HG02885 (cell line): ENCODE measurements at regions not wholly inside any gene's neighbourhood (a gene's known extent, or its start where the extent isn't known, plus 50 kb on each side); places are given as distances from the start of the nearest gene placed in this dataset.
"Not testable (repeated sequence)": the region's sequence is repeated elsewhere in the genome, so short reads cannot be mapped to it uniquely, and the experiment has no call there.

Source experiments
- ATAC-seq: cut with Tn5 transposase; IDR thresholded peaks from one replicate; pipeline ENCODE4 v1.9.1; 2021; ENCODE audit warnings: mild to moderate bottlenecking; ENCODE audit not compliant: unreplicated experiment, poor library complexity

- ATAC-seq = not testable (repeated sequence)
These were observed 297.6 kb downstream of the BCL2L11 start for GRCh38 chr2:111418091-111418875.

GRCh38 chr2:111420074-111420473, 299.4 kb downstream of the BCL2L11 start:
- ATAC-seq = not testable (repeated sequence)

DNA sequence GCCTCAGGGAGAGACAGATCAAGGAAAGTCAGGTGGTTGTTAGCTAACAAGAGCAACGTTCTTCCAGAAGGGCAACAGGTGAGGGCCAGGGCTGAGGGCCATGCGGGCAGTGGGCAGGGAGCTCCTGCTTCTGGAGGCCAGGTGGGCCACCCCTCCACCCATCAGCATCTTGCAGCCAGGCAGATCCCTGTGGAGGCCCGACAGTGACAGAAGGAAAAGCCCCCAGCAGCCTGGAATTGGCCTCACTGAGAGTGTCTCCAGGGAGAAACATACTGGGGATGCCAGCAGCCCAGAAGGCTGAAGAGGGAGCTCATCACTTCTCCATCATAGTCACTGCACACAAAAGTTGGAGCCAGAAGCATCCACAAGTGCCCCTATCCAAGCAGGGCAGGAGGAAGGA, 300.1 kb downstream of the BCL2L11 start:
- ATAC-seq = not testable (repeated sequence)

DNA sequence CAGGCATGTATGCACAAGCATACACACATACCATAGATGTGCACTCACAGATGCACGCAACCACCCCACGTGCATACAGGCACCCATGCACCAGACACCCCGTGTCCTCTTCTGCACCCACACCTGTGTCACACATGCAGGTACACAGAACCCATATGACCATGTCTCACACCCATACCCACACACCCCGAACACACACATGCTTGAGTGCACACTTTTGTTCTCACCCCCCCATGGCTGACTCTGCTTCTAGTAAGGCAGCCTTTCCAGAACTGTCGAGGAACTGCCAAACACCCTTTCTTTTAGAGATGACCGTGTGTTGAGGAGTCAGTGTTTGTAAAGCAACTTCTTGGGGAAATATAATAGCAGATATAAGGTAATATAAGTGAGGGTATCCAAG, 301.2 kb downstream of the BCL2L11 start:
- not testable (repeated sequence) for ATAC-seq

- ATAC-seq = not testable (repeated sequence)
These were observed 301.8 kb downstream of the BCL2L11 start for GRCh38 chr2:111422562-111422961.

DNA sequence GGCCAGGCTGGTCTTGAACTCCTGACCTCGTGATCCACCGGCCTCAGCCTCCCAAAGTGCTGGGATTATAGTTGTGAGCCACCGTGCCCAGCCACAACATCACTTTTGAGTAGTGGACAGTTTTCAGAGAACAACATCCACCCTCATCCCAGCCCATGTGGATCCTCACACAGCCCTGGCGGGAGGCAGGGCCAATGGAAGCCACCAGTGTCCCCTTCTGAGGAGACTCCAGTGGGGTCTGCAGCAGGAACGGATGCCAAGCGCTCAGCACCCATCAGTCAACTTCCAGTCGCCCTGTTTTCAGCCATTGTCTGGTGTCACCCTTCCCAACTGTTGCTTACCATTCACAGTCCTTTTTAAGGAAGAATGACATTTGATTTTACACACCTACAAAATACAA, 302.5 kb downstream of the BCL2L11 start:
- not testable (repeated sequence) for ATAC-seq

DNA sequence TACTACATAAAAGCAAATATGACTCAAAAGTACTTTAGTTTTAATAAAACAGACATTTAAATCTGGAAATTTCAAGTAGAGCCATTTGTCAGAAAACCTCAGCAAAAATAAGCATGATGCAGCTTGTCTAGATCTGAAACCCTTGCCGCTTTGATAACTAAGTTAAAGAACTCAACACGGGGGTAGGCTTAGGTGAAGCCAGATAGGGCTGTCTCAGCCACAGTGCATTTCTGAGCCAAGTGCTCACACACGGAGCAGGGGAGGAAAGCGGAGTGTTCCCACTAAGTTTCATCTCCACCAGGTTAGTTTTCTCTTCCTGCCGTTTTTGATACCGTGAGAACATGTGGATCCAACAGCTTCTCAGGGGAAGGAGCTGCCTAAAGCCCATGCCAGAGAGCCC, 303.5 kb downstream of the BCL2L11 start:
- not testable (repeated sequence) for ATAC-seq

DNA sequence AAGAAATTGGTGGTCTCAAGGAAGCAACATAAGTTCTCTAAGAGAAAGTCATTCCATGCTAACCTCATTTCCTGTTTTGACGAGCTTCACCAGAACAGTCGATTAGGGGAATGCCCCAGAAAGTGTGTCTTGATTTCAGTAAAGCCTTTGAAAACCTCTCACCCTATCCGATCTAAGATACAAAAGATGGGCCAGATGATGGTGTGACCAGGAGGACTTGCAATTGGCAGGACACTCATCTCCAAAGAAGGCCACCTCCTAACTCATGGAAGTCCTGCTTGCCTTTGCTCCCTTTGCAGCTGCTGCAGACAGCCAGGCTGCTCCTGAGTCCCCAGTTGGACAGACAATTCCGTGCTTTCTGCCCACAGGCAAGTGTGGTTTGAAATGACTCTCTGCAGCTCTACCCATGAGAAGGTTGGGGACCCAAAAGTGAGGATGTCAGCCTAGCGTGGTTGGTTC, 304.2 kb downstream of the BCL2L11 start:
- ATAC-seq = peak; percentile 63

GRCh38 chr2:111425789-111426201, 305.1 kb downstream of the BCL2L11 start:
- ATAC-seq = peak; percentile 50

DNA sequence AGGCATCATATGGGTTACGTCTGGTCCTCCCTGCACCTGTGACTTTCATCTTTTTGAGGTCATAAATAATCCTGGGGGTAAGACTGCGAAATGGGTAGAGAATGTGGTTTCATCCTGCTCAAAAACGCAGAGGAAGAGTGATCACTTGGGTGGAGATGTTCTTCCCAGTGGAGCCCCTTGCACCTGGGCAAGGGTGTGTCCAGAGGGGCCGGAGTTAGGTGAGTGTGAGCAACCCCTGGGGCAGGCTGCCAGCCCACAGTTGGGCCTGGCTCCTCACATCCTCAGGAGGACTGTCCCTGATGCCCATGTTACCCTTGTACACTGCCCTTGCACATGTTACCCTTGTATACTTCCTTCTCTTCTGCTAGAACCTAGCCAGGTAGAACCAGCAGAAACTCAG, 306.6 kb downstream of the BCL2L11 start:
- ATAC-seq = not testable (repeated sequence)

DNA sequence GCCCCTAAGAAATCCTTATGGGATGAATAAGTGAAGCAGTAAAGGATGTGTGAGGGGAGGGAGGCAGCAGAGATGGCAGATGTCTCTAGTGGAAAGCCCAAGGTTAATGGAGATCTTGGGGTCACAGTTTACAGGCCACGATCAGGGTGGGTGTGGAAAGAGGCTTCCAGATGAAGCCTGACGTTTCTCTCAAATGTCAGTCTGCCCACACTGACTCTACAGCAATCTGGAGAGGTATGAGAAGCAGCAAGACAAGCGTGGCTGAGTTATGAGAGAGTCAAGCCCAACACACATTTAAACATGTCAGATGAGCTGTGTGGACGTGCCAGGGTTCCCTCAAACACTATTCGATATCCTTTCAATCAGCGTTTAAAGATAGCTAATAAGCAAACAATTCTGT, 308.2 kb downstream of the BCL2L11 start:
- not testable (repeated sequence) for ATAC-seq

DNA sequence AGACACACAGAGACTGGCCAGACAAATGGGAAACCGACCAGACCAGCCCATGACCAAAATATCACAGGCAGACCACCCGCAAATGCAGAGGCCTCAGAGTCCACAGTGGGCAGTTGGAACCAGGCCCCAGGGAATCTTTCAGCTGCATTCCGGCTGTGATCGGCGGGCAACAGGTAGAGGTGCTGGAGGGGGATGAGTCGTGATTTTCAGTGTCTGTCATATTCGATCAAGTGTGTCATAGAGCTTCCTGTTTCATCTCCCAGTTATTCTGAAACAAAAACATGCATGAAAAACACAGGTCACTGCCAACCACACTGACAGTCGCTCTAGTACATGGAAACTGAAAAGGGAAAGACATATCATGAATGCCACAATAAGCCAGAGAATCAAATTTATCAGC, 308.6 kb downstream of the BCL2L11 start:
- ATAC-seq = peak; percentile 38

DNA sequence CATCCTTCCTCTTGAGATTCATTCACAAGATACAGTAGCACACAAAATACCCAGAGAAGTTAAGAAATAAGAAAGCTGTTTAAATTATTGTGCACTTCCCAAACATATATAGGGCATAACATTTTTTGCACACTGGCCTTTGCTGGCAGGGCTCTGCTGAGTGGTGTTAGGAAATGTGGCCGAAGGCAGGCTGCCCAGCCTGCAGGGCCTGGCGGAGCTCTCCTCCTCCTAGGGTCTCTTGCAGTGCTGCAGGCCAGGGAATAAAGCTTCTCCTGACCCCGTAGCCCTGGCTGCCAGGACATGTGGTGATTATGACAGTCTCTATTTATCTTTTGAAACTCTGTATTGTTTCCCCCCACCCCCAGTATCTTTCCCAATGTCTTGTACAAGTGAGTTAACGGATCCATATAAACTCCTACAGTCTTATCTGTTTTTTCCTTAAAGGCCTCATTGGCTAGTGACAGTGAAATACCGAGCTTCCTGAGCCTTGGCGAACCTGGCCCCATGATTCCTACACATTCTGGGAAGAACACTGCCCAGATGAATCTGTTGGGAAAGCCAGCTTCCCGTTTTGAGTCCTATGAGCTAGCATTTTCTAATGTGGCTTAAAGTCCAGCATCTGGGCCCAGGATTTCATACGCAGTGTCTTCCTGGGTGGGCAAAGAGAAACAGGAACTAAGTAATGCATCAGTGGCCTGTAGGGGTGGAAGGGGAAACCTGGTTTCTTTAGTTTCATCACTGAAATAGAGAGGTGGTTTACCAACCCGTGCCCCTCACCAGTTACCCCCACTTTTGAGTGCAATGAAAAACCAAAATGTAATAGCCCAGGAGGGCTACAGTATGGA, 310.3 kb downstream of the BCL2L11 start:
- peak; percentile 53 for ATAC-seq

GRCh38 chr2:111432423-111432822, 311.7 kb downstream of the BCL2L11 start:
- ATAC-seq = not testable (repeated sequence)

DNA sequence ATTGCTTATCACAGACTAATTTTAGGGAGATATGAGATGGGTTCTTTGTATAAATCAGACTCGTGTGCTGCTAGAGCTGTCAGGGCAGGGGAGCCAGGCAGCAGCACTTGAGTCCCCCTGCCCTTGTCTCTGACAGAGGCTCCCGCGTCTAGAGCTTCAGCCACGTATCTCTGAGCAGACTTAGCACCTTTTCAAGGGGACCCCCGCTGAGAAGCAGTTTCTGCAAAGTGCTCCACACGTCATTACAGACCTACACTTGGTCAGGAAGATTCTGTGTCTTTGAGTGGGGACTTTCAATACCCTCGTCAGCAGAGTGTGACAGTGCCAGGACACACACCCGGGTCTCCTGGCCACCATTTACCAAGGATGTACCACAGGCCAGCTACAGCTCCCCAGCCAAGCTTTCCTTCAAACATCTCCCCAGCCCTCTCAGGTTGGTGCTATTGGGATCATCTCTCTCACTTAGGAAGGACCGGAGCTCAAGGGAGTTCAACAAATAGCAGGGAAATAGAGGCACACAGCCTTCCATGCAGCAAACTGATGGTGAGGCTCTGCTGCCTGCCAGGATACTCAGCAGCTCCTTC, 312.3 kb downstream of the BCL2L11 start:
- not testable (repeated sequence) for ATAC-seq

- ATAC-seq = not testable (repeated sequence)
These were observed 313.3 kb downstream of the BCL2L11 start for GRCh38 chr2:111433892-111434607.

DNA sequence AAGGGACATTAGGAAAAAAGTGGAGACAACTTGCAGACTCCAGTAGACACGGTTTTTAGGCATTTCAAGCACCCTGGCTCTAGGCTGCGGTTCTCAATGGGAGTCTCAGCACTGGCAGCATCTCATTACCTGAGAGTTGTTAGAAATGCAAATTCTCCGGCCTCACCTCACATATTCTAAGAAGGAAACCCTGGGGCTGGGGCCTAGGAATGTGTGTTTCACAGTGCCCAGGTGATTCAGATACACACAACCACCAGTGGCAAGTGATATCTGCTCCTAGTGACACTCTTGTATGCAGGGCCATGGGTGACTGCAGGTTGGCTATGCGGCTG, 313.9 kb downstream of the BCL2L11 start:
- ATAC-seq = not testable (repeated sequence)

GRCh38 chr2:111435553-111436310, 315.0 kb downstream of the BCL2L11 start:
- ATAC-seq = not testable (repeated sequence)

DNA sequence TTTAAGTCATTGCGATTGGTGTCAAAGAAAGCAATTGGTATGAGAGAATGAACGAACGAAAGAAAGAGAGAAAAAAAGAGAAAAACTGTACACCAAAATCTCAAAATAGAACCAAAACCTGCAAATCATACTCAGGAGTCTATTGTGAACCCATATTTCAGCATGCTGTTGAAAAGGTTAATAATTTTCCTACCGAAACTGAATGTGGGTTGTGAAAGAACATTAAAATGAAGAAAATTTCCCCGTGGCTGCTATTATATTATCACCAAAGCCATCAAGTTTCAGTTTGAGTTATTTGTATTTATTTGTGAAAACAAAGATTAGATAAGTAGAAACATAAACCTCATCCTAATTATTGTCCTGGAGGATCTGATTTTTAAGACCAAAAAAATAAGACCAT, 315.7 kb downstream of the BCL2L11 start:
- ATAC-seq = peak; percentile 62
